Stimulated activated CD4-positive, alpha-beta T cell treated with anti-CD3 and anti-CD28 coated beads, Interleukin-1b, Interleukin-23, amount 100 ng/mL, for 4 hours (primary cell): ENCODE measurements at regions not wholly inside any gene's neighbourhood (a gene's known extent, or its start where the extent isn't known, plus 50 kb on each side); places are given as distances from the start of the nearest gene placed in this dataset.
"Not testable (repeated sequence)": the region's sequence is repeated elsewhere in the genome, so short reads cannot be mapped to it uniquely, and the experiment has no call there.

Experiments used
- DNase-seq, 2 donors: peaks; one replicate each; pipeline ENCODE4 v3.0.0-alpha.2; 2020; ENCODE audit warnings: low read depth in 2 of 2

GRCh38 chr16:75987323-75987722, 261.0 kb upstream of the CPHXL start:
- no peak for DNase-seq

- no peak for DNase-seq
Observed at GRCh38 chr16:75996491-75996890, 270.2 kb upstream of the CPHXL start.

- no peak for DNase-seq
Observed at GRCh38 chr16:75997606-75998005, 271.3 kb upstream of the CPHXL start.

DNA sequence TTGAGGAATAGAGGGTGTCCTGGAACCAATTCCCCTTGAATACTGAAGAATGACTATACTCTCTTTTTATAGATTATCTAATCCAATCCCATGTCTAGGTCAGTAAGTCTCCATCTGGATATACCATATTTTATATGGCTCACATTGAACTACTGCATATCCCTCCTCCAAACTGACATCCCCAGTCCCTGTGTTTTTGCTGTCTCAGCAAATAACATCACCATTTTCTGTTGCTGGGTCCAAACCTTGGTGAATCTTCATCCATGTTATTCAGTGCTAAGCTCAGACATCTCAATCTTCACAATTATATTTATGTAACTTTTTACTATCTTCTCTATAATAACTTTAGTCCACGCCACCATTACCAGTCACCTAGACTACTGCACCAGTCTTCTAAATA, 269.6 kb upstream of the CNTNAP4 start:
- no peak for DNase-seq

- no peak for DNase-seq
Observed at GRCh38 chr16:76023835-76024234, 253.4 kb upstream of the CNTNAP4 start.

GRCh38 chr16:76035689-76036088, 241.5 kb upstream of the CNTNAP4 start:
- DNase-seq, result no peak

GRCh38 chr16:76038097-76038496, 239.1 kb upstream of the CNTNAP4 start:
- no peak for DNase-seq

- no peak for DNase-seq
Observed at GRCh38 chr16:76052725-76053124, 224.5 kb upstream of the CNTNAP4 start.

GRCh38 chr16:76059186-76059585, 218.0 kb upstream of the CNTNAP4 start:
- no peak for DNase-seq

GRCh38 chr16:76059701-76060100, 217.5 kb upstream of the CNTNAP4 start:
- DNase-seq, result no peak

DNA sequence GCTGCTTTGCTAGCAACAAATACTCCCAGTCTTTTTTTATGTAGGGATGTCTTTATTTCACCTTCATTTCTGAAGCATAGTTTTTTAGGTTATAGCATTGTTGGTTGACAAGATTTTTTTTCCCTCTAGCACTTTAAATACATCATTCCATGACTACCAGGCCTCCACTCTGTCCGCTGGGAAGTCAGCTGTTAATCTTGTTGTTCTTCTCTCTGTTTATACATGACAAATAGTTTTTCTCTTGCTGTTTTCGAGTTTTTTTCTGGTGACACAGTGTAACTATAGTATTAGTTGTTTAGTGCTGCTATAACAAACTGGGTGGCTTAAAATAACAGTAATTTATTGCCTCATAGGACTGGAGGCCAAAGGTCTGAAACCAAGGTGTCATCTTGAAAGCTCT, 205.5 kb upstream of the CNTNAP4 start:
- no peak for DNase-seq

DNA sequence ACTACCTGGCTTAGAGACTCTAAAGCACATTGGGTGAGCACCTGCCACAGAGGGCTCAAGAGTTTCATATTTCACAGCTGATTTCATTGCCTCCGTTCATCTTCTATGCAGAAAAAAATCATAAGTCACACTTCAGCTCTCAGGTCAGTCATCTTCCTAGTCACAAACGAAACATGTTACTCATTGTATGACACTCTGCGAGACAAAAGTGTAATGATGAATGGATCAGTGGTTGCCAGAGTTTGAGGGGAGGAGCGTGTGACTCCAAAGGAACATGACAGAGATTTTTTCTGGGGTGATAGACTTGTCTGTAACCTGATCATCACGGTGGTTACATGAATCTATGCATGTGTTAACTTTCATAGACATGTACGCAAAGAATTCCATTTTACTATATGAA, 195.2 kb upstream of the CNTNAP4 start:
- DNase-seq, result no peak

DNA sequence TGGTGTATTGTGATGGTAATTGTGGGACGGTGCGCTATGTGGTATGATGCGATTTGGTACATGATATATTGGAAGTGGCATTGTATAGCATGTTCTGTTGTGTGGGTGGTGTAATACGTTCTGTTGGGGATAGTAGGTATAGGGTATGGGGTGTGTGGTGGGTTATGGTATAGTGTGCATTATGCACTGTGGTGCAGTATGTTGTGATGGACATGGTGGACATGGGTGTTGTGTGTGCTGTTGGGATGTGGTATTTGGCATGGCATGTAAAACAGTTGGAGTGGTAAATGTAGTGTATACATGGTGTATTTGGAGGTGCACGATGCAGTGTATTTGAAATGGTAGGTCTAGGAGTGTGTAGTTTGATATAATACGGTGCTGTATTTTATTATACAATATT, 170.6 kb upstream of the CNTNAP4 start:
- no peak for DNase-seq

- no peak for DNase-seq
Observed at GRCh38 chr16:76108460-76108859, 168.7 kb upstream of the CNTNAP4 start.

GRCh38 chr16:76114681-76115080, 162.5 kb upstream of the CNTNAP4 start:
- DNase-seq, result no peak

GRCh38 chr16:76118344-76118743, 158.9 kb upstream of the CNTNAP4 start:
- DNase-seq, result no peak

DNA sequence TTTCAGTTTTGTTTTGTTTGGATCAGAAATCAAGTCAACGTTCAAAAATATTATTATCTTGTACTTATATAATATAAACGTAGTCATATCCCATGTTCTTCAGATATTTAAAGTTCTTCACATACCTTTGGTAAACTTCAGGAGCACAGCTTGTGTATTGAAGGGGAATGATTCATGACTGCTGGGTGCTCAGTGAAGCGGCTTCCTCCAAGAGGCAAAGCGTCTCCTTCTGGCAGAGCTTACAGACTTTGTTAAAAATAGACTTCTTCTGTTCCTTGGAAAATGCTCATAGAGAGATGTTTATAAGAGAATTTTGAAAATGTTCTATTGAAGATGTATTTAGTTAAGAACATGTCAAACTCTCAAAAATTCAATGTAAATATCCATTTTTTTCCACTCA, 155.6 kb upstream of the CNTNAP4 start:
- DNase-seq, result no peak

DNA sequence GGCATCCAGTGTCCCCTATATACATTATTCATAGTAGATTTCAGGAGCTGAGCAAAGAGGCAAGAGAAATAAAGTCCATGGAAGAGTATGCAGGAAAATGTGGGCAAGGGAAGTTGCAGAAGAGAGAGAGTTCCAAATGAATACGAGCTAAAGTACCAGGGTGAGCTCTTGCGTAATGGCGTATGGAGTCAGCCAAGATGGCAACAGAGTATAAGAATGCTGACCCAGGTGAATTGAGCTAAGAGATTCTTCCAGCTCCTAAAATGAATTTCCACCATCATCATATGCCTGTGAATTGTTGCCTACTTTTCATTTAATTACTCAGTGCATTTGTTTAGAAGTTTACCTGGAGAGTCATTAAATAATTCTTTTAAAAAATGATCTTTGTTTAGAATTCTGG, 153.2 kb upstream of the CNTNAP4 start:
- DNase-seq, result no peak

- DNase-seq, result no peak
Observed at GRCh38 chr16:76125871-76126270, 151.3 kb upstream of the CNTNAP4 start.

DNA sequence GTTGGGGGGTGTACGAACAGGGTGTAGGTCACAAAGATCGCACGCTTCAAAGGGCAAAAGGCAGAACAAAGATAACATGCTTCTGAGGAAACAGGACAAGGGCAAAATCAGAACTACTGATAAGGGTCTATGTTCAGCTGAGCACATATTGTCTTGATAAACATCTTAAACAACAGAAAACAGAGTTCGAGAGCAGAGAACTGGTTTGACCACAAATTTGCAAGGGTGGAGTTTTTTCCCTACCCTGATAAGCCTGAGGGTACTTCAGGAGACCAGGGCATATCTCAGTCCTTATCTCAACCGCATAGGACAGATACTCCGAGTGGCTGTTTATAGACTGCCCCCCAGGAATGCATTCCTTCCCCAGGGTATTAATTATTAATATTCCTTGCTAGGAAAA, 139.1 kb upstream of the CNTNAP4 start:
- not testable (repeated sequence) for DNase-seq

GRCh38 chr16:76157629-76158028, 119.6 kb upstream of the CNTNAP4 start:
- DNase-seq, result no peak

- DNase-seq, result no peak
Observed at GRCh38 chr16:76162046-76162445, 115.2 kb upstream of the CNTNAP4 start.

- DNase-seq, result no peak
Observed at GRCh38 chr16:76164970-76165558, 112.1 kb upstream of the CNTNAP4 start.

DNA sequence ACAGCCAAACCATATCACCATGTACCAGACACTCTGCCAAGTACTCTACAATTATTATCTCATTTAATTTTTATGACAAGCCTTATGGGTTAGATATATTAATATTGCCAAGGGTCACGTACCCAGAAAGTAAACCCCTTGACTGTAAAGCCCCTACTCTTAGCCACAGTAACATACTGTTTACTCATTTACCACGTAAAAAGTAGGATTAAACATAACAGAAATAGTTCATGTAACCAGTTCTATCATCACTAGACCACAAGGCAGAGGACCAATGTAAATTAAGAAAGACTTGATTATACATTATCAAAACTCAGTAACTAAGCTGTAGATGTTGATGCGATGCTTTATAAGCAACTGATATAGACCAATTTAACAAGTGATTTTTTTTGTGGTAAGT, 101.5 kb upstream of the CNTNAP4 start:
- no peak for DNase-seq

GRCh38 chr16:76176153-76176552, 101.0 kb upstream of the CNTNAP4 start:
- no peak for DNase-seq
